ELF-1 (cell line): ENCODE measurements at regions not wholly inside any gene's neighbourhood (a gene's known extent, or its start where the extent isn't known, plus 50 kb on each side); places are given as distances from the start of the nearest gene placed in this dataset.

ENCODE experiments used
- DNase-seq: peaks from one replicate; pipeline ENCODE4 v3.0.0-alpha.2; 2016; ENCODE audit warnings: low read depth, low spot score

- no peak for DNase-seq
These were observed 313.6 kb downstream of the TBC1D32 start for GRCh38 chr6:121020656-121021055.

GRCh38 chr6:121008553-121008952 is 325.7 kb downstream of the TBC1D32 start:
- DNase-seq, result no peak

DNA sequence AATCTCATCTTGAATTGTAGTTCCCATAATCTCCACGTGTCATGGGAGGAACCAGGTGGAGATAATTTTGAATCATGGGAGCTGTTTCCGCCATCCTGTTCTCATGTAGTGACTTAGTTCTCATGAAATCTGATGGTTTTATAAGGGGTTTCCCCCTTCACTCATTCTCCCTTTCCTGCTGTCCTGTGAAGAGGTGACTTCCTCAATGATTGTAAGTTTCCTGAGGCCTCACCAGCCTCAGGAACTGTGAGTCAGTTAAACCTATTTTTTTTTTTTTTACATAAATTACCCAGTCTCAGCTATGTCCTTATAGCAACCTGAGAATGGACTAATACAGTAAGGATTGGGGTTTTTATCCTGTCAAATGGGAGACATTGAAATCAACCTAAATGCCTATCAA is 328.3 kb downstream of the TBC1D32 start:
- DNase-seq, result no peak

DNA sequence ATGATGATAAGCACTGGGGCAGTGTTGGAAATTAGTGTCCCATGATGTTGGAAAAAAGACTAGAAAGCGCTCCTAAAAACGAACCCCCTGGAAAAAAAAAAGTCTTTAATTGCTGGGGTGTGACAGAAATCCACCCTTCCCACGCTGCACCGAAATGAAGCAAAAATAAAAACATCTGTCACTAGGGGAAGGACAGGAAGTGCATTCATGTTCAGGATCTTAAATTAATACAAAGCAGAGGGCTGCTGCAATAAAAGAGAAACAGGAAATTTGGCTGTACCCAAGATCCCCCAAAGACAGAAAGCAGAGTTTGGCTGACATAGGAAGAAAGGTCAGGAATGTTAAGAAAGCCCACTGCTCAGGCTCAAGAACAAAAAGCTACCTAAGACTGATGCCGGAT is 333.9 kb downstream of the TBC1D32 start:
- no peak for DNase-seq

- no peak for DNase-seq
These were observed 337.9 kb downstream of the TBC1D32 start for GRCh38 chr6:120996340-120996739.

- no peak for DNase-seq
These were observed 339.7 kb downstream of the TBC1D32 start for GRCh38 chr6:120994573-120994967.

- no peak for DNase-seq
These were observed 340.2 kb downstream of the TBC1D32 start for GRCh38 chr6:120993929-120994572.

- DNase-seq, result no peak
These were observed 342.0 kb downstream of the TBC1D32 start for GRCh38 chr6:120992257-120992656.

- no peak for DNase-seq
These were observed 343.4 kb downstream of the TBC1D32 start for GRCh38 chr6:120990866-120991265.

GRCh38 chr6:120981835-120982234 is 352.4 kb downstream of the TBC1D32 start:
- DNase-seq, result no peak

GRCh38 chr6:120966321-120966720 is 368.0 kb downstream of the TBC1D32 start:
- no peak for DNase-seq

GRCh38 chr6:120965814-120966213 is 368.5 kb downstream of the TBC1D32 start:
- no peak for DNase-seq

- DNase-seq, result no peak
These were observed 373.5 kb downstream of the TBC1D32 start for GRCh38 chr6:120960761-120961160.

GRCh38 chr6:120954111-120954510 is 380.2 kb downstream of the TBC1D32 start:
- no peak for DNase-seq

DNA sequence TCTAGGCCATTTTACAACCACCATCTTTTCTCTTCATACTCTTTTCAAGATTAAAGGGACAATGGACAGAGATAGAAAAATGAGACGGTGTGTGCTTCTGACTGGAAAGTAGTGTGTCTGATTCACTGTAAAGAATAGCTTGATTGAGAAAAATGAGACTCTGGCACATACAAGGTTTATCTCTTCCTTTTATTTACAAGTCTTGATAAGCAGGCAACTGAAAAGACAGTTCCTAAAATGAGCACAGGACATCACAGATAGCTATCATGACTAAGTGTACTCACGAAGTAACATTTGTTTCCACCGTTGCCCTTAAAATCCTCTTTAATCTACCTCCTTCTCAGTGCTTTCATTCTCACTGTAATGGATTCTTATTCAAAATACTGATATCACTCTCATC is 383.0 kb downstream of the TBC1D32 start:
- no peak for DNase-seq

DNA sequence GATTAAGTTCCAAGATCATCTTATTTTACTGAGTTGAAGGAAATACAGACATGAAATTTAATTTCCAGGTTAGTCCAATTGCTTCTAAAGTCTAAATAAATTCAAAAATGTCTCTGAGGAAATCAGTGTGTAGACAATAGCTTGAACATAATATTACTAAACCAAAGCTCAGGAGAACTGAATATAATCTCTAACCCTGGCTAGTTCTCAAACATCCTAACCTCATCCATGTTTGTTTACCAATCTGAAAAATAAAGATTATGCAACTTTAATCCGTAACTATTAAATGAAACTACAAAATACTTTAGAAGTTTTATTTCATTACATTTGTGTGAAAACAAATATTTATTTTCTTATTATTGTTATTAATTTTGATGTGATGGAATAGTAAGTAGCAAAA is 387.2 kb downstream of the TBC1D32 start:
- no peak for DNase-seq

- DNase-seq, result no peak
These were observed 388.2 kb downstream of the TBC1D32 start for GRCh38 chr6:120945905-120946594.

- no peak for DNase-seq
These were observed 395.3 kb downstream of the TBC1D32 start for GRCh38 chr6:120938876-120939472.

DNA sequence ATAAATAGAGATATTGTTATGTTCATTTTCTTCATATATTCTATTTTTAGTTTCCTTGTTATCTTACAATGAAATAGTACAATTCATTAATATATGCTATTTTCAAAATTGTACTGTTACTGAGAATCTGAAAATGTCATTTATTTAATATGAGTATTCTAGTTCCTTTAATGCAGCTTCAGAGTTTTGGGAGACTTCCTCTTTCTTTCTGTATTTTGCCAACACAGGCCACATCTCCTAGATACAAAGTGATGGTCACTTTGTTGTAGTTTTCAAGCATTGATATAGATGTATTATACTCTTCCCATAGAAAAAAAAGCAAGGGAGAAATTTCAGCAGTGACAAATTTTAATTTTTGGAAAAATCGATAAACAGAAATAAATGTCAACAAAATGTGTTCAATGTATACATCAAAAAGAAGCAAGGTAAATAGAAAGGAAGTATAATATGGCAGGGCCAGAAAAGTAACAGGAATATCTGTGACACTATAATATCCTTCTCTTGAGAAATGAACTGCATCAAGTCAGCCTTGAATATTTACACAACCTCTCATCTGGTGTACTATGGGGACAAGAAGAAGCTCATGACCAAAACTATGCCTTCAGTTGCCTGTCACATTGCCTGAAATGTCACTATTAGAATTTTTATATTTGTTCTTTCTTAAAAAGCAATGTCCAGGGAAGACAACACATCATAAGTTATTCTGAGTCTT is 396.0 kb downstream of the TBC1D32 start:
- no peak for DNase-seq

- no peak for DNase-seq
These were observed 398.4 kb downstream of the TBC1D32 start for GRCh38 chr6:120935908-120936307.

- DNase-seq, result no peak
These were observed 399.3 kb downstream of the TBC1D32 start for GRCh38 chr6:120935016-120935415.

- DNase-seq, result peak; percentile 84
These were observed 402.6 kb downstream of the TBC1D32 start for GRCh38 chr6:120931520-120932180.
